Activated T-cell treated with anti-CD3 and anti-CD28 coated beads, Interleukin-2, amount 50 U/mL, for 4 hours (primary cell): ENCODE measurements at regions not wholly inside any gene's neighbourhood (a gene's known extent, or its start where the extent isn't known, plus 50 kb on each side); places are given as distances from the start of the nearest gene placed in this dataset.
"Not testable (repeated sequence)": the region's sequence is repeated elsewhere in the genome, so short reads cannot be mapped to it uniquely, and the experiment has no call there.

Experiments used
- ATAC-seq, 2 donors: fragments of 200-7000 bp; cut with Tn5 transposase; one replicate each; pipeline ENCODE4 v1.10.0; 2021
- DNase-seq: peaks from one replicate; pipeline ENCODE4 v3.0.0-alpha.2; 2020
- H3K27me3 Mint-ChIP-seq: one replicate; pipeline ENCODE4 v1.8.0; 2021; ENCODE audit warnings: low read depth, mixed read lengths
- H3K36me3 Mint-ChIP-seq: one replicate; pipeline ENCODE4 v1.8.0; 2022; ENCODE audit warnings: mixed read lengths; ENCODE audit not compliant: insufficient read depth
- H3K4me1 Mint-ChIP-seq: one replicate; pipeline ENCODE4 v1.8.0; 2021; ENCODE audit warnings: low read depth, mixed read lengths
- H3K4me3 Mint-ChIP-seq: one replicate; pipeline ENCODE4 v1.8.0; 2021; ENCODE audit warnings: mild to moderate bottlenecking, moderate library complexity, mixed read lengths
- H3K9me3 Mint-ChIP-seq: one replicate; pipeline ENCODE4 v1.8.0; 2021; ENCODE audit warnings: mixed read lengths

DNA sequence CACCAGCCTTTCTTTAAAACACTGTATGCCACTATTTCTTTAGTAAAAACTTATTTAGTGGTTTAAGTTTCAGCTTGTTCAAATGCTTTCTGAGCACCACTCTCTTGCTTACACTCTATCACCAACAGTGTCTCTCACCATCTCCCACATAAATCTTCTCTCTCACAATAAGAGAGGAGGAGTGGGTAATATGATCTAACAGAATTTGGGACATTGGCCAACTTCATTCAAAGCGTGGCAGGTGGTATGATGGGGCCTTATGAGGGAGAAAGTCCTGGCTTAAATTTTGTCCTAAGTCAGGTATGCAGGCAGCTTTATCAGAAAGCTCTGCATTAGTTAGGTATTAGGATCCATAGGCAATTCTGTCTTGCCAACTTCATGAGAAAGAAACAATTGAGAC, 1132.5 kb downstream of the TUSC7 start:
- Mint-ChIP-seq H3K36me3 (no peaks in the 10 kb centered on the region), H3K27me3 (no peaks in the 10 kb centered on the region), H3K4me3 (no peak overlapping the region), H3K4me1 (no peaks in the 10 kb centered on the region), H3K9me3 (no peaks in the 10 kb centered on the region)
- DNase-seq (no peak), ATAC-seq (no peak)

DNA sequence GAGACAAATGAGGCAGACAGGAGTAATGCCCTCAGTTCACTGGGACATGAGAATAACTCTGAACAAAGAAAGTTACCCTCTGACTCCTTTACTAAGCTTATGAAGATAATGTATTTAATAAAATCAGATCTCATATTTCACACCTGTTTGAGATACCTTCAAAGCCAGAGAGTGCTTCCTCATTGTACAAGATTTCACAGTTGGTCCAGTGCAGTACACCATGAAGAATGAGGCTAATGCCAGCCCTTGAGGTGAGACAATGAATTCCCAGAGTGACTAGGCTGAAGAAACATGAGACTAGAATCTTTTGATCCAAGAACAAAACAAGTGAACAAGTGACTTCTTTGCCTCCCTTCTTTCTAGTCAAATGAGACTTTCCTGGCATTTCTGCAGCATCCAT, 1133.8 kb downstream of the TUSC7 start:
- Mint-ChIP-seq H3K4me3 (no peak overlapping the region), H3K27me3 (no peaks in the 10 kb centered on the region), H3K4me1 (no peaks in the 10 kb centered on the region), H3K36me3 (no peaks in the 10 kb centered on the region), H3K9me3 (no peaks in the 10 kb centered on the region)
- no peak for ATAC-seq
- DNase-seq, result no peak

DNA sequence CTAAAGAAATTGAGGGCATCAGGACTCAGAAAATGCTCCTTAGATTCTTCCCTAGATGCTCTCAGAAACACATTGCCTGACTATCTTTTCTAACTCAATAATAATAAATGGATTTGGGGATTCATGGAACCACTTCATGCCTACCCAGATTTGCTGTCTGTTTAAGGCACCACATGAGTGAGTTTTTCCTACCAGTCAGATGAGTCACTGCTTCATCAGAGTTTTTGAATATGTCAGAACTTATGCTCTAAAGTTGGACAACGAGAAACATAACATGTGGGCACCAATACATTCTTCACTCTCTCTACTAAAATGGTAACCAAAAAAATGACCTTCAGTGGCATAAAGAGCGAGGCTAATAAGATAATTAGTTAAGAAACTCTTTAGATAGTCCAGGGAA, 1135.1 kb downstream of the TUSC7 start:
- no peak overlapping the region for H3K4me3 Mint-ChIP-seq
- no peaks in the 10 kb centered on the region for H3K36me3 Mint-ChIP-seq
- no peaks in the 10 kb centered on the region for H3K27me3 Mint-ChIP-seq
- DNase-seq, result no peak
- H3K4me1 Mint-ChIP-seq, result no peaks in the 10 kb centered on the region
- no peaks in the 10 kb centered on the region for H3K9me3 Mint-ChIP-seq
- no peak for ATAC-seq

DNA sequence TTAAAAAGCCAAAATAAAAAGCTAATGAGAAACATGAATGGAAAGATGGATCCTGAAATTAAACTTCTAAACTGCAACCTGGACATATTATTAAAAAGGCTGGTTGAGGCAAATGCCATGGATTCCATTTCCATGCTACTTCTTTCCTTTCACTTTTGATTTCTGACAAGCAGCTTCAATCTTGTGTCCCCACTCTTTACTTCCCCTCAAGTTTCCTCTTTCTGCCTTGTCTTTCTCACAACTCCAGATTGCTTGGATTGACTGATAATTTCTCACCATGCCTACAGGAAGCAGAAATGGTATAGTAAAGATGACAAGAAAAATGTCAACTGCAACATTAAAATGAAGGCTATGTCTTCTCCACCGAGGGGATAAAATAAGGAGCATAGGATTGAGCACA, 1136.7 kb downstream of the TUSC7 start:
- peaks cover 4% of the 10 kb centered on the region for H3K9me3 Mint-ChIP-seq
- no peaks in the 10 kb centered on the region for H3K27me3 Mint-ChIP-seq
- H3K4me3 Mint-ChIP-seq, result no peak overlapping the region
- no peaks in the 10 kb centered on the region for H3K4me1 Mint-ChIP-seq
- H3K36me3 Mint-ChIP-seq, result no peaks in the 10 kb centered on the region
- ATAC-seq (no peak), DNase-seq (no peak)

DNA sequence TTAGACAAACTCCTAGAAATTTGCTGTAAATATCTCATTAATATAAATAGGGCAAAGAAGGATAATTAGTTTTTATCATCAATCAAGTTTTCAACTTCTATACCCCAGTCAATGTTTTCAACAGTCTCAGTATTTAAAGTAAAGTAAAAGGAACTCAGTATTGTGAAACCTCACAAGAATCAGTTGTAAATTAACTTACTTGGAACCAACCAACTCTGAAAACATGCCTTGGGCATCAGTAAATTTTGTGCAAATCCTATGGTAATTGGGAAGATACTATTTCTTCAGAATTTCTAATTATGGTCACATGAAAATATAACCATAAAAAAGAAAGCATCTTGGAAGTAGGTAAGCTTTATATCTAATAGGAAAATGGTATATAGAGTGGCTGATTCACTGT, 1139.0 kb downstream of the TUSC7 start:
- Mint-ChIP-seq H3K36me3 (no peaks in the 10 kb centered on the region), H3K9me3 (peaks cover 11% of the 10 kb centered on the region), H3K4me3 (no peak overlapping the region), H3K4me1 (no peaks in the 10 kb centered on the region), H3K27me3 (no peaks in the 10 kb centered on the region)
- ATAC-seq (no peak), DNase-seq (no peak)

DNA sequence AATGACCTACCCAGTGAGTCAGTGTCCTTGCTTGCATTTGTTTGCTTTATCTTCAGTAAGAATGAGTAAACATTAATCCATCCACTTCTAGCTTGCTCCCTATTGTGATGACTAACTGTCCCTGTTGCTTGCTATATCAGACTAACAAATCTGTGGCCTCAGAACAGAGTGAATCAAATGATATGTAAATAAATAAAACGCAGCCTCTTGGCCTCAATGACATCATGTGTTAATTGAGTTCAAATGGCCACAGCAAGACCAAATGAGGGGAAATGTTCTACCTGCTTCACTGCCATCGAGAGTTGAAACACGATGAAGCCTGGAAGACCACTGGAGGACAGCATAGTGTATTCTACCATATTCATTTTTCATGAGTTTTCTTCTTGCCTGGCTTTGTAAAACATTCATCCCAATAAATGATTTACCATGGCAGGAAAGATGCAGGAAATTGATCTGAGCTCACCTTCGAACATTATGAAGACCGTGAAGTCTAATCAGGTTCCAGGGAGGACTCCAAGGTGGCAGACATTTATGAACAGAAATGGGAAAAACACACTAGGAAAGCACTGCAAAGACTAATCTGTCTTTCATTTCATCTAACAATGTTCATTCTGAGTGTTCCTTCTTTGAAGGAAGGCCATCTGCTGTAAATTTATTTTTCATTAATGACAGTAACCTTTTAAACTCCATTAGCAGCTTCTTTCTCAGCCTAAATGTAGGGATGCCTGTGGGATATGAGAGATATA, 1144.5 kb downstream of the TUSC7 start:
- H3K4me3 Mint-ChIP-seq, result no peak overlapping the region
- no peak for DNase-seq
- H3K27me3 Mint-ChIP-seq, result no peaks in the 10 kb centered on the region
- no peak for ATAC-seq
- H3K36me3 Mint-ChIP-seq, result no peaks in the 10 kb centered on the region
- H3K4me1 Mint-ChIP-seq, result no peaks in the 10 kb centered on the region
- peaks cover 11% of the 10 kb centered on the region for H3K9me3 Mint-ChIP-seq

GRCh38 chr3:117856354-117856753, 1146.8 kb downstream of the TUSC7 start:
- ATAC-seq, result no peak
- H3K36me3 Mint-ChIP-seq, result no peaks in the 10 kb centered on the region

GRCh38 chr3:117863146-117863545, 1153.6 kb downstream of the TUSC7 start:
- DNase-seq (no peak), ATAC-seq (no peak)
- H3K4me1 Mint-ChIP-seq, result no peaks in the 10 kb centered on the region
- H3K4me3 Mint-ChIP-seq, result no peak overlapping the region
- H3K9me3 Mint-ChIP-seq, result peaks cover 13% of the 10 kb centered on the region
- H3K27me3 Mint-ChIP-seq, result no peaks in the 10 kb centered on the region
- no peaks in the 10 kb centered on the region for H3K36me3 Mint-ChIP-seq

More at GRCh38 chr3:117856354-117856753, 1146.8 kb downstream of the TUSC7 start:
- no peaks in the 10 kb centered on the region for H3K4me1 Mint-ChIP-seq
- no peak for DNase-seq
- H3K9me3 Mint-ChIP-seq, result peaks cover 20% of the 10 kb centered on the region
- no peak overlapping the region for H3K4me3 Mint-ChIP-seq
- no peaks in the 10 kb centered on the region for H3K27me3 Mint-ChIP-seq

GRCh38 chr3:117865338-117865737, 1155.8 kb downstream of the TUSC7 start:
- no peak overlapping the region for H3K4me3 Mint-ChIP-seq

GRCh38 chr3:117868766-117869165, 1159.2 kb downstream of the TUSC7 start:
- H3K9me3 Mint-ChIP-seq, result no peaks in the 10 kb centered on the region
- H3K36me3 Mint-ChIP-seq, result no peaks in the 10 kb centered on the region
- H3K4me3 Mint-ChIP-seq, result no peak overlapping the region
- no peak for DNase-seq
- no peaks in the 10 kb centered on the region for H3K27me3 Mint-ChIP-seq
- no peak for ATAC-seq
- no peaks in the 10 kb centered on the region for H3K4me1 Mint-ChIP-seq

More at GRCh38 chr3:117865338-117865737, 1155.8 kb downstream of the TUSC7 start:
- DNase-seq, result no peak
- Mint-ChIP-seq H3K36me3 (no peaks in the 10 kb centered on the region), H3K27me3 (no peaks in the 10 kb centered on the region), H3K9me3 (peaks cover 5% of the 10 kb centered on the region), H3K4me1 (no peaks in the 10 kb centered on the region)
- ATAC-seq, result no peak

DNA sequence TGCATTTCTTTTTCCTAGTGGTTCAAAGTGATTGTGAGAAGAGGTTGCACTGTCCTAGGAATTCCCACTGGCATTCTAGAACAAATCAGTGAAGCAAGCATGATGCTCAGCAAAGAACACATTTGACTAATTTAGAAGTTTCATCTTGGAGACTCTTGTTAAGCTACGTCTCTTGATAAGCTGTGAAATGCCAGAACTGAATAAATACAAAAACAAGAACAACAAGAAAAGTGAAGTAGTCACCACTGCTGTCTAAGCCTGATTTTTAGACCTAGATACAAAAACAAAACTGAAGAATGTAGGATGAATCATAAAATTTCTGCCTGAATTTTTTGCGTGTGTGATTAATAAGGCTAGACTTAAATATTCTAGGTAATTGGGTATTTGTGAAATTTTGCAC, 1162.4 kb downstream of the TUSC7 start:
- no peak for DNase-seq
- H3K27me3 Mint-ChIP-seq, result no peaks in the 10 kb centered on the region
- no peaks in the 10 kb centered on the region for H3K9me3 Mint-ChIP-seq
- no peak overlapping the region for H3K4me3 Mint-ChIP-seq
- H3K4me1 Mint-ChIP-seq, result no peaks in the 10 kb centered on the region
- ATAC-seq, result no peak
- H3K36me3 Mint-ChIP-seq, result no peaks in the 10 kb centered on the region

- not testable (repeated sequence) for DNase-seq, H3K4me1 Mint-ChIP-seq, H3K9me3 Mint-ChIP-seq, H3K27me3 Mint-ChIP-seq, H3K4me3 Mint-ChIP-seq, ATAC-seq, H3K36me3 Mint-ChIP-seq
Measured at GRCh38 chr3:117872594-117873248, 1161.9 kb downstream of the IGSF11 start.

- Mint-ChIP-seq H3K36me3 (no peaks in the 10 kb centered on the region), H3K9me3 (no peaks in the 10 kb centered on the region), H3K27me3 (no peaks in the 10 kb centered on the region), H3K4me3 (no peak overlapping the region), H3K4me1 (no peaks in the 10 kb centered on the region)
- no peak for DNase-seq
- no peak for ATAC-seq
Measured at GRCh38 chr3:117873249-117873600, 1161.4 kb downstream of the IGSF11 start.

DNA sequence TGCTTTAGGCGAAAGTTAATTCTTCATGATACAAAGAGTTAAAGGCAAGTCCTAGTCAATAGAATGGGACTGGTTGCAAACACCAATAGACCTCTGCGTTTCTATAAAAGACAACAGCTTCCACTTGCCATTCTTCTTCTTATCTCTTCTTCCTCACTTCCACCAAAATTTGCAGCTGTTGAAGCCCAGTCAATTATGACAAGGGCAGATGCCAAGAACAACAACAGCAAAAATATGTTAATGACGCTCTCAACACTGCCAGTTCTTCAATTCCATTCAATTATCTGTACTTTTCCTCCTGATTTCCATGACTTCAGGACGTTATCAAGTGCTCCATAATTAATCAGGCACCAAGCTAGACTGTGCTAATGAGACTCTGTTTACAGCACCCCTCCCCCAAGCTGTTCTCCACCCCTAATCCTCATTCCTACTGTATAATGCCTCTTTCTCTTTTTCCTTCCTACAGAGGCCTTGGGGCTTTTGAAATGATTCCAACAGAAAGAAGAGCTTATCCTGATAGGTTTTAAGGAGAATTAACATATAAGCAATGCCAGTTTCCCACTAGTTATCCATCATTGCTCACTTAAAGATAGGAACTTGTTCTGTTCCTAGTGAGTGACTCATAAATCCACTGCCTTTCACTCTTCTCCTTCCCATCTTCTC, 1160.5 kb downstream of the IGSF11 start:
- ATAC-seq, result no peak
- no peaks in the 10 kb centered on the region for H3K27me3 Mint-ChIP-seq
- no peak for DNase-seq
- H3K36me3 Mint-ChIP-seq, result no peaks in the 10 kb centered on the region
- no peak overlapping the region for H3K4me3 Mint-ChIP-seq
- no peaks in the 10 kb centered on the region for H3K9me3 Mint-ChIP-seq
- H3K4me1 Mint-ChIP-seq, result no peaks in the 10 kb centered on the region
